Epithelial cell of proximal tubule (primary cell): ENCODE measurements at regions not wholly inside any gene's neighbourhood (a gene's known extent, or its start where the extent isn't known, plus 50 kb on each side); places are given as distances from the start of the nearest gene placed in this dataset.

ENCODE experiments used
- DNase-seq: peaks from one replicate; pipeline ENCODE4 v3.0.0-alpha.2; 2011; ENCODE audit warnings: low read depth
- H3K4me3 ChIP-seq: 2 replicates; pipeline ENCODE4 v1.5.1; 2011; ENCODE audit warnings: low read depth, mild to moderate bottlenecking, low read length
- CTCF ChIP-seq: conservative IDR thresholded peaks from 2 replicates; pipeline ENCODE4 v1.5.1; 2012; ENCODE audit warnings: low read depth, mild to moderate bottlenecking, low read length

GRCh38 chr5:4911646-4912403 is 228.3 kb upstream of the ADAMTS16 start:
- DNase-seq, result no peak
- TF ChIP-seq CTCF, result no peak
- H3K4me3 ChIP-seq, result no peak overlapping the region

- no peak for DNase-seq
- H3K4me3 ChIP-seq, result no peak overlapping the region
- no peak for TF ChIP-seq CTCF
Observed at GRCh38 chr5:4921929-4922328, 218.2 kb upstream of the ADAMTS16 start.

GRCh38 chr5:4924577-4924976 is 215.6 kb upstream of the ADAMTS16 start:
- DNase-seq, result peak; percentile 50
- no peak overlapping the region for H3K4me3 ChIP-seq
- TF ChIP-seq CTCF, result no peak

GRCh38 chr5:4927097-4927496 is 213.0 kb upstream of the ADAMTS16 start:
- no peak for TF ChIP-seq CTCF
- no peak overlapping the region for H3K4me3 ChIP-seq
- no peak for DNase-seq

- DNase-seq, result no peak
- TF ChIP-seq CTCF, result no peak
- no peak overlapping the region for H3K4me3 ChIP-seq
Observed at GRCh38 chr5:4928409-4928808, 211.7 kb upstream of the ADAMTS16 start.

GRCh38 chr5:4929092-4929655 is 211.0 kb upstream of the ADAMTS16 start:
- DNase-seq, result no peak
- no peak for TF ChIP-seq CTCF

More at GRCh38 chr5:4929092-4929655, 211.0 kb upstream of the ADAMTS16 start:
- H3K4me3 ChIP-seq, result no peak overlapping the region
